ENCODE measurements at regions not wholly inside any gene's neighbourhood (a gene's known extent, or its start where the extent isn't known, plus 50 kb on each side); places are given as distances from the start of the nearest gene placed in this dataset.

DNA sequence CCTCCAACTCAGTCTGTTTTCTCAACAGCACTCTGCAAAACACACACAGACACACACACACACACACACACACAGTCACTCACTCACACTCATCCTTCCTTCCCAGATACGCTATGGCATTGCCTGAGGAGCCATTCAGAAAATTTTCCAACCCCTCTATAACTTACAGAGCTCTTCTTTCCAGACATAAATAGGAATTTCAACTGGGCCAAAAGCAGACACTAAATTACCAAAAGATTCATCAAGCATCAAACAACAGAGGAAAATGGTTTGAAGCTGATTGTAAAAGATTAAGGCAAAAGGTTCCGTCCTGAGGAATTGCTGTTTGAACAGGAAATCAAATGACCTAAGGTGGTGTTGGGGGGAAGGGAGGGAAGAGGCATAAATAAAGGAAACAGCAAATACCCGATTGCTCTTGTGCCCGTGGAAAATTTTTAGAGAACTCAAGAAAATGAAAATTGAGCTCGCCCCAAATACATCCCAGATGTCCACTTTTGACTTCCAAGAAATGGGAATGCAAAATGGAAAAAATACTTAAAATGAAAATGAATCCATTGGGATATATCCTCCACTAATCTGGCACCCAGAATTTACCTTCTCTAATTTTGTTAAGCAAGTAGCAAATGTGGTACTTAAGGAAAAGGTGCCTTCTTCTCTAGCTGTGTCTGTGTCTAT is 183.6 kb downstream of the QDPR start:
- FAIRE-seq: no peak
- no peak for DNase-seq (ENCODE audit: insufficient read length, low spot score)
- no peak for TF ChIP-seq SPI1 (IDR thresholded peaks at IDR 0.05; ENCODE audit: low read depth, low read length)
- TF ChIP-seq POU2F2 (IDR thresholded peaks at IDR 0.05; ENCODE audit: low read depth, low read length): no peak
- no peak for TF ChIP-seq TAF1 (IDR thresholded peaks at IDR 0.05; ENCODE audit: low read depth, low read length)
- no peak for TF ChIP-seq POLR2A (IDR thresholded peaks at IDR 0.05; ENCODE audit: low read depth, low read length)
- TF ChIP-seq POLR2AphosphoS5 (IDR thresholded peaks at IDR 0.05; ENCODE audit: low read depth, low read length): no peak
- TF ChIP-seq PAX5 (IDR thresholded peaks at IDR 0.05; ENCODE audit: insufficient read depth, low read length, severe bottlenecking): no peak

- FAIRE-seq (no peak), DNase-seq (ENCODE audit: insufficient read length, low spot score) (no peak)
- TF ChIP-seq POU2F2 (IDR thresholded peaks at IDR 0.05; ENCODE audit: low read depth, low read length) (no peak), TAF1 (IDR thresholded peaks at IDR 0.05; ENCODE audit: low read depth, low read length) (no peak), POLR2AphosphoS5 (IDR thresholded peaks at IDR 0.05; ENCODE audit: low read depth, low read length) (no peak), SPI1 (IDR thresholded peaks at IDR 0.05; ENCODE audit: low read depth, low read length) (no peak), POLR2A (IDR thresholded peaks at IDR 0.05; ENCODE audit: low read depth, low read length) (no peak), PAX5 (IDR thresholded peaks at IDR 0.05; ENCODE audit: insufficient read depth, low read length, severe bottlenecking) (no peak)
Observed at GRCh38 chr4:17327591-17327990, 184.3 kb downstream of the QDPR start.

- DNase-seq (ENCODE audit: insufficient read length, low spot score) (no peak), FAIRE-seq (no peak)
- TF ChIP-seq POLR2A (IDR thresholded peaks at IDR 0.05; ENCODE audit: low read depth, low read length) (no peak), POLR2AphosphoS5 (IDR thresholded peaks at IDR 0.05; ENCODE audit: low read depth, low read length) (no peak), SPI1 (IDR thresholded peaks at IDR 0.05; ENCODE audit: low read depth, low read length) (no peak), PAX5 (IDR thresholded peaks at IDR 0.05; ENCODE audit: insufficient read depth, low read length, severe bottlenecking) (no peak), TAF1 (IDR thresholded peaks at IDR 0.05; ENCODE audit: low read depth, low read length) (no peak)
Observed at GRCh38 chr4:17326756-17327155, 185.1 kb downstream of the QDPR start.

GRCh38 chr4:17325098-17325497 is 186.8 kb downstream of the QDPR start:
- DNase-seq (ENCODE audit: insufficient read length, low spot score): no peak
- TF ChIP-seq TAF1 (IDR thresholded peaks at IDR 0.05; ENCODE audit: low read depth, low read length) (no peak), POLR2A (IDR thresholded peaks at IDR 0.05; ENCODE audit: low read depth, low read length) (no peak), POLR2AphosphoS5 (IDR thresholded peaks at IDR 0.05; ENCODE audit: low read depth, low read length) (no peak), SPI1 (IDR thresholded peaks at IDR 0.05; ENCODE audit: low read depth, low read length) (no peak), PAX5 (IDR thresholded peaks at IDR 0.05; ENCODE audit: insufficient read depth, low read length, severe bottlenecking) (no peak), POU2F2 (IDR thresholded peaks at IDR 0.05; ENCODE audit: low read depth, low read length) (no peak)
- no peak for FAIRE-seq

- DNase-seq (ENCODE audit: insufficient read length, low spot score) (no peak), FAIRE-seq (no peak)
- TF ChIP-seq POLR2AphosphoS5 (IDR thresholded peaks at IDR 0.05; ENCODE audit: low read depth, low read length) (no peak), POLR2A (IDR thresholded peaks at IDR 0.05; ENCODE audit: low read depth, low read length) (no peak), POU2F2 (IDR thresholded peaks at IDR 0.05; ENCODE audit: low read depth, low read length) (no peak), TAF1 (IDR thresholded peaks at IDR 0.05; ENCODE audit: low read depth, low read length) (no peak), PAX5 (IDR thresholded peaks at IDR 0.05; ENCODE audit: insufficient read depth, low read length, severe bottlenecking) (no peak), SPI1 (IDR thresholded peaks at IDR 0.05; ENCODE audit: low read depth, low read length) (no peak)
Observed at GRCh38 chr4:17324386-17324830, 187.5 kb downstream of the QDPR start.

DNA sequence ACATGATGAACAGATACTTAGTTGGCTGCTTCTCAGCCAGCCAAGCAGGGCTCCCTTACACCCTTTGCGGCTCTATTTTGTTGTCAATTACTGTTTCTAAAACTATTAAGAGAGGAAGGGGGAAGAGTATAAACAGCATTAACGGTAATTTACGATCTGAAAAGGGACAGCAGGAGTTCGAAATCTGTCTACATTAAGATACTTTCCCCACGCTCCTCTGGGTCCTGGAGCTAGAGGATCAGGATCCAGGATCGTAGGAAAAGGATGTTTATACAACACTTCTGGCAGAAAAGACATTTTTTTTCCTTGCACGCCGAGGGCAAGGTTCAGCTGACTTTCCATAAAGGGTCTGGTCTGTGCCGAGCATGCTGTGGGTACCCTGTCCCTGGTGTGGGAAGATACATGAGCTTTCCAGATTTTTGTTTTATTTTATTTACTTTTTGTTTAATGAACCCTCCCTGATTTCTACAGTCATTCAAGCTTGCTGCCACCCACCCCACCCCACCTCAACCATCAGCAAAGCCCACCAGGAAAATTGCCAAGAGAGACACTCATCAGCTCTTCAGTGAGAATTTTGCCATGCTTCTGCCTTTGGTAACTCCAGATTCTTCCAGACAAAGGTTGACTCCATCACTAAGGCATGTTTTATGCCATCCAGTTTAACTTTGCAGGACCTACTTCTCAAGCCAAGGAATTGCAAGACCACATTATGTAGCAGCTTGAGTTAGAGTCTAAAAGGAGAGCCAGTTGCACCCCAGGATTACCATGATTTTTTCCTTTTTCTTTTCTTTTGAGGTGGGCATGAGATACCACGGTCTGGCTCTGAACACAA is 188.1 kb downstream of the QDPR start:
- no peak for FAIRE-seq

GRCh38 chr4:17322514-17322913 is 189.4 kb downstream of the QDPR start:
- DNase-seq (ENCODE audit: insufficient read length, low spot score): no peak
- TF ChIP-seq TAF1 (IDR thresholded peaks at IDR 0.05; ENCODE audit: low read depth, low read length) (no peak), POLR2A (IDR thresholded peaks at IDR 0.05; ENCODE audit: low read depth, low read length) (no peak), SPI1 (IDR thresholded peaks at IDR 0.05; ENCODE audit: low read depth, low read length) (no peak), PAX5 (IDR thresholded peaks at IDR 0.05; ENCODE audit: insufficient read depth, low read length, severe bottlenecking) (no peak), POLR2AphosphoS5 (IDR thresholded peaks at IDR 0.05; ENCODE audit: low read depth, low read length) (no peak), POU2F2 (IDR thresholded peaks at IDR 0.05; ENCODE audit: low read depth, low read length) (no peak)
- FAIRE-seq: no peak

More for the DNA sequence above, 188.1 kb downstream of the QDPR start:
- no peak for DNase-seq (ENCODE audit: insufficient read length, low spot score)
- TF ChIP-seq TAF1 (IDR thresholded peaks at IDR 0.05; ENCODE audit: low read depth, low read length) (no peak), POU2F2 (IDR thresholded peaks at IDR 0.05; ENCODE audit: low read depth, low read length) (no peak), PAX5 (IDR thresholded peaks at IDR 0.05; ENCODE audit: insufficient read depth, low read length, severe bottlenecking) (no peak), POLR2A (IDR thresholded peaks at IDR 0.05; ENCODE audit: low read depth, low read length) (no peak), SPI1 (IDR thresholded peaks at IDR 0.05; ENCODE audit: low read depth, low read length) (no peak), POLR2AphosphoS5 (IDR thresholded peaks at IDR 0.05; ENCODE audit: low read depth, low read length) (no peak)

GRCh38 chr4:17320046-17320445 is 191.8 kb downstream of the QDPR start:
- no peak for TF ChIP-seq TAF1 (IDR thresholded peaks at IDR 0.05; ENCODE audit: low read depth, low read length)
- no peak for TF ChIP-seq PAX5 (IDR thresholded peaks at IDR 0.05; ENCODE audit: insufficient read depth, low read length, severe bottlenecking)
- TF ChIP-seq POLR2AphosphoS5 (IDR thresholded peaks at IDR 0.05; ENCODE audit: low read depth, low read length): no peak
- TF ChIP-seq SPI1 (IDR thresholded peaks at IDR 0.05; ENCODE audit: low read depth, low read length): no peak
- TF ChIP-seq POLR2A (IDR thresholded peaks at IDR 0.05; ENCODE audit: low read depth, low read length): no peak
- TF ChIP-seq POU2F2 (IDR thresholded peaks at IDR 0.05; ENCODE audit: low read depth, low read length): no peak

GRCh38 chr4:17317526-17317925 is 194.4 kb downstream of the QDPR start:
- DNase-seq (ENCODE audit: insufficient read length, low spot score) (no peak), FAIRE-seq (no peak)
- TF ChIP-seq SPI1 (IDR thresholded peaks at IDR 0.05; ENCODE audit: low read depth, low read length): no peak
- TF ChIP-seq POLR2AphosphoS5 (IDR thresholded peaks at IDR 0.05; ENCODE audit: low read depth, low read length): no peak
- no peak for TF ChIP-seq PAX5 (IDR thresholded peaks at IDR 0.05; ENCODE audit: insufficient read depth, low read length, severe bottlenecking)
- TF ChIP-seq TAF1 (IDR thresholded peaks at IDR 0.05; ENCODE audit: low read depth, low read length): no peak
- TF ChIP-seq POLR2A (IDR thresholded peaks at IDR 0.05; ENCODE audit: low read depth, low read length): no peak
- no peak for TF ChIP-seq POU2F2 (IDR thresholded peaks at IDR 0.05; ENCODE audit: low read depth, low read length)

More at GRCh38 chr4:17320046-17320445, 191.8 kb downstream of the QDPR start:
- no peak for FAIRE-seq
- DNase-seq (ENCODE audit: insufficient read length, low spot score): no peak
